ENCODE measurements at regions not wholly inside any gene's neighbourhood (a gene's known extent, or its start where the extent isn't known, plus 50 kb on each side); places are given as distances from the start of the nearest gene placed in this dataset.

GRCh38 chr17:55900188-55900587 is 149.3 kb downstream of the PCTP start:
- TF ChIP-seq POLR2A (IDR thresholded peaks at IDR 0.05) (no peak), CTCF (IDR thresholded peaks at IDR 0.05) (no peak)
- Histone ChIP-seq H3K36me3 (ENCODE audit: low read depth, missing control alignments) (no peaks in the 10 kb centered on the region), H3K4me1 (no peaks in the 10 kb centered on the region), H3K4me3 (no peak overlapping the region), H3K27me3 (no peaks in the 10 kb centered on the region), H3K9me3 (no peaks in the 10 kb centered on the region), H3K27ac (no peak overlapping the region)
- intact Hi-C loops (cut with DNase I; ENCODE audit: low total_unique reads) = no loop called here
- no peak for DNase-seq

GRCh38 chr17:55903028-55903690 is 152.3 kb downstream of the PCTP start:
- intact Hi-C loops (cut with DNase I; ENCODE audit: low total_unique reads) = no loop called here
- H3K9me3 ChIP-seq = no peaks in the 10 kb centered on the region
- no peak for TF ChIP-seq POLR2A (IDR thresholded peaks at IDR 0.05)
- no peak for TF ChIP-seq CTCF (IDR thresholded peaks at IDR 0.05)
- H3K4me3 ChIP-seq = no peak overlapping the region
- H3K4me1 ChIP-seq = no peaks in the 10 kb centered on the region
- no peak for DNase-seq
- H3K36me3 ChIP-seq (ENCODE audit: low read depth, missing control alignments) = no peaks in the 10 kb centered on the region
- no peaks in the 10 kb centered on the region for H3K27me3 ChIP-seq
- H3K27ac ChIP-seq = no peak overlapping the region
- 80 to 86% methylated on average over 2 of the region's 2 CpGs for WGBS, 2 donors

GRCh38 chr17:55909776-55910175 is 158.9 kb downstream of the PCTP start:
- Histone ChIP-seq H3K9me3 (no peaks in the 10 kb centered on the region), H3K4me3 (no peak overlapping the region), H3K27me3 (no peaks in the 10 kb centered on the region), H3K27ac (no peak overlapping the region), H3K36me3 (ENCODE audit: low read depth, missing control alignments) (no peaks in the 10 kb centered on the region), H3K4me1 (no peaks in the 10 kb centered on the region)
- DNase-seq = no peak
- TF ChIP-seq POLR2A (IDR thresholded peaks at IDR 0.05) (no peak), CTCF (IDR thresholded peaks at IDR 0.05) (no peak)
- intact Hi-C loops (cut with DNase I; ENCODE audit: low total_unique reads) = no loop called here
- 96 to 98% methylated on average over 5 of the region's 5 CpGs for WGBS, 2 donors

DNA sequence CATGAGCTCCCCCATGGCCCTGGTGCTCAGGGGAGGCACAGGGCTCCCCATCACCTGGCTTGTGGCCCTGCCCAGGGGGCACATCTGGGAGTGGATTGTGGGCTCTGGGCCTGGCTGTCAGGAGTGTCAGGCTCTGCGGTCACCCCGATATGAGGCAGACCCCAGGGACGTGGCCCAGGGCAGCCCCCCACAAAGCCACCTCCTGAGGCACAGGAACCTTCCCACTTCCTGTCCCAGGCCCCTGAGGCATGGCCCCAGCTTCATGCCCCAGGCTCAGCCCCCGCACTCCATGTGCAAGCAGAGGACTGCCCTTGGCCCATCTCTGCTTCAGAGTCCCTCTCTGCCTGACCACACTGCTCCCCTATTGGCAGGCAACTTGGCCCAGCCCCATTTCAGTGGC is 160.3 kb downstream of the PCTP start:
- DNase-seq = no peak
- Histone ChIP-seq H3K27ac (no peak overlapping the region), H3K36me3 (ENCODE audit: low read depth, missing control alignments) (no peaks in the 10 kb centered on the region), H3K9me3 (no peaks in the 10 kb centered on the region), H3K27me3 (no peaks in the 10 kb centered on the region), H3K4me3 (no peak overlapping the region), H3K4me1 (no peaks in the 10 kb centered on the region)
- 80 to 83% methylated on average over 1 to 2 of the region's 4 CpGs for WGBS, 2 donors
- intact Hi-C loops (cut with DNase I; ENCODE audit: low total_unique reads) = no loop called here
- TF ChIP-seq CTCF (IDR thresholded peaks at IDR 0.05) = no peak
- no peak for TF ChIP-seq POLR2A (IDR thresholded peaks at IDR 0.05)

GRCh38 chr17:55925440-55925839 is 174.6 kb downstream of the PCTP start:
- no peaks in the 10 kb centered on the region for H3K9me3 ChIP-seq
- 94 to 100% methylated on average over 1 of the region's 1 CpG for WGBS, 2 donors
- no peak overlapping the region for H3K4me3 ChIP-seq
- intact Hi-C loops (cut with DNase I; ENCODE audit: low total_unique reads) = no loop called here
- no peaks in the 10 kb centered on the region for H3K36me3 ChIP-seq (ENCODE audit: low read depth, missing control alignments)
- no peaks in the 10 kb centered on the region for H3K27me3 ChIP-seq
- no peaks in the 10 kb centered on the region for H3K4me1 ChIP-seq
- DNase-seq = no peak
- H3K27ac ChIP-seq = no peak overlapping the region
- no peak for TF ChIP-seq CTCF (IDR thresholded peaks at IDR 0.05)
- TF ChIP-seq POLR2A (IDR thresholded peaks at IDR 0.05) = no peak

All from testis (tissue), 2 donors.